MM.1S (cell line): ENCODE measurements at regions not wholly inside any gene's neighbourhood (a gene's known extent, or its start where the extent isn't known, plus 50 kb on each side); places are given as distances from the start of the nearest gene placed in this dataset.

ENCODE experiments used
- DNase-seq: peaks from one replicate; pipeline ENCODE4 v3.0.0-alpha.2; 2015
- H2AFZ ChIP-seq: fragments of 300-600 bp; sonication (generic); 2 replicates; pipeline ENCODE4 v1.6.0; 2016; ENCODE audit warnings: antibody characterized with exemption, low read length
- H3F3A ChIP-seq: fragments of 300-600 bp; sonication (generic); 2 replicates; pipeline ENCODE4 v1.6.1; 2016; ENCODE audit warnings: mild to moderate bottlenecking, antibody characterized with exemption, low read length, moderate library complexity, mixed read lengths; ENCODE audit not compliant: insufficient read depth
- H3K27ac ChIP-seq: fragments of 300-600 bp; sonication (generic); 2 replicates; pipeline ENCODE4 v1.5.1; 2016; ENCODE audit warnings: mild to moderate bottlenecking, low read length
- H3K27me3 ChIP-seq: fragments of 300-600 bp; sonication (generic); replicated peaks from 2 replicates; pipeline ENCODE4 v1.6.0; 2016; ENCODE audit warnings: low read length; ENCODE audit not compliant: insufficient read depth
- H3K36me3 ChIP-seq: fragments of 300-600 bp; sonication (generic); replicated peaks from 2 replicates; pipeline ENCODE4 v1.6.1; 2016; ENCODE audit warnings: mild to moderate bottlenecking, low read length, mixed read lengths; ENCODE audit not compliant: insufficient read depth
- H3K4me1 ChIP-seq: fragments of 300-600 bp; sonication (generic); 2 replicates; pipeline ENCODE4 v1.6.1; 2016; ENCODE audit warnings: low read length, mixed read lengths
- H3K4me2 ChIP-seq: fragments of 300-600 bp; sonication (generic); 2 replicates; pipeline ENCODE4 v1.6.0; 2016; ENCODE audit warnings: low read depth, low read length
- H3K4me3 ChIP-seq: fragments of 300-600 bp; sonication (generic); 2 replicates; pipeline ENCODE4 v1.5.1; 2016; ENCODE audit warnings: low read length, mixed read lengths
- H3K79me2 ChIP-seq: fragments of 300-600 bp; sonication (generic); 2 replicates; pipeline ENCODE4 v1.6.1; 2016; ENCODE audit warnings: mixed run types, low read length, mixed read lengths
- H3K9ac ChIP-seq: fragments of 300-600 bp; sonication (generic); 2 replicates; pipeline ENCODE4 v1.6.1; 2016; ENCODE audit warnings: low read length, mixed read lengths
- H3K9me2 ChIP-seq: fragments of 300-600 bp; sonication (generic); replicated peaks from 2 replicates; pipeline ENCODE4 v1.6.1; 2016; ENCODE audit warnings: mild to moderate bottlenecking, low read length, mixed read lengths; ENCODE audit not compliant: insufficient read depth
- H3K9me3 ChIP-seq: fragments of 300-600 bp; sonication (generic); replicated peaks from 2 replicates; pipeline ENCODE4 v1.6.1; 2016; ENCODE audit warnings: mild to moderate bottlenecking, low read length, mixed read lengths; ENCODE audit not compliant: insufficient read depth
- H4K20me1 ChIP-seq: fragments of 300-600 bp; sonication (generic); 2 replicates; pipeline ENCODE4 v1.6.1; 2016; ENCODE audit warnings: mild to moderate bottlenecking, low read length, moderate library complexity, mixed read lengths; ENCODE audit not compliant: insufficient read depth
- EZH2 ChIP-seq: fragments of 300-600 bp; sonication (generic); optimal IDR thresholded peaks from 2 replicates; pipeline ENCODE3; 2017; ENCODE audit warnings: low read depth, mild to moderate bottlenecking, antibody characterized with exemption, low read length, mixed read lengths
- EZH2phosphoT487 ChIP-seq: fragments of 300-600 bp; sonication (generic); IDR thresholded peaks from 2 replicates; pipeline ENCODE4 v1.6.1; 2018; ENCODE audit warnings: antibody characterized with exemption, low read length
- TF ChIP-seq, protein P1 (sequence below): fragments of 300-600 bp; sonication (generic); IDR thresholded peaks from 2 replicates; pipeline ENCODE4 v1.5.1; 2016; ENCODE audit warnings: antibody characterized with exemption, low read length, mixed read lengths

DNA sequence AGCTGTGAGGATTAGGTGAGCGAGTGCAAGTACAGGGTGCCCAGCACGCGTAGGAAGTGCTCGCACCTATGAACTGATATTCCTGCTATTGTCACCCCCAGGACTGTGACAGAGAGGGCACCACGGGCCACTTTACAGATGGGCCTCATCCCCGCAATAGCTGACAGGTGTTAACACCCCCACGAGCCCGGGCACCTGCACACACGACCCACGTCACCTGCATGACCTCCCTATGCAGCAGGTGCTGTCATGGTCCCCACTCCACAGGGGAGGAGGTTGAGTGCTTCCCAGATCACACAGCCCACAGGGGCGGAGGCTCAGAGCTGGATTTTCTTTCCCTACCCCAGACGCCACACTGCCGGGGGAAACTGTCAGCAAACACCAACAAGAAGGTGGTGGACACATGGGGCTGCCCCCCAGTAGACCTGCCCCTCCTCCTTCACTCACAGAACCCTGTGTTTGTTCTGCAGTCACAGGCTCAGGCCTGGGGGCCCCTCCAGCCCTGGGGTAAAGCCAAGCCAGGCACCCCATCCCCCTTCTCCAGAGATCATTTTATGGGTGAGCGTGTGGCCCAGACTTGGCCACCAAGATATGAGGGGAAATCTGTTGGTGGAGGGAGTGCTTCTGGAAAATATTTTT lies 465.5 kb downstream of the MATN1 start:
- Histone ChIP-seq H3K4me1 (no peaks in the 10 kb centered on the region), H3K4me2 (no peak overlapping the region), H3K27me3 (peaks cover 79% of the 10 kb centered on the region), H3K4me3 (no peak overlapping the region), H2AFZ (no peak overlapping the region), H3K79me2 (no peaks in the 10 kb centered on the region), H3K9ac (no peak overlapping the region), H3K27ac (no peak overlapping the region), H3K9me2 (no peaks in the 10 kb centered on the region), H4K20me1 (no peaks in the 10 kb centered on the region), H3F3A (no peaks in the 10 kb centered on the region), H3K36me3 (no peaks in the 10 kb centered on the region), H3K9me3 (no peaks in the 10 kb centered on the region)
- TF ChIP-seq, protein P1, sequence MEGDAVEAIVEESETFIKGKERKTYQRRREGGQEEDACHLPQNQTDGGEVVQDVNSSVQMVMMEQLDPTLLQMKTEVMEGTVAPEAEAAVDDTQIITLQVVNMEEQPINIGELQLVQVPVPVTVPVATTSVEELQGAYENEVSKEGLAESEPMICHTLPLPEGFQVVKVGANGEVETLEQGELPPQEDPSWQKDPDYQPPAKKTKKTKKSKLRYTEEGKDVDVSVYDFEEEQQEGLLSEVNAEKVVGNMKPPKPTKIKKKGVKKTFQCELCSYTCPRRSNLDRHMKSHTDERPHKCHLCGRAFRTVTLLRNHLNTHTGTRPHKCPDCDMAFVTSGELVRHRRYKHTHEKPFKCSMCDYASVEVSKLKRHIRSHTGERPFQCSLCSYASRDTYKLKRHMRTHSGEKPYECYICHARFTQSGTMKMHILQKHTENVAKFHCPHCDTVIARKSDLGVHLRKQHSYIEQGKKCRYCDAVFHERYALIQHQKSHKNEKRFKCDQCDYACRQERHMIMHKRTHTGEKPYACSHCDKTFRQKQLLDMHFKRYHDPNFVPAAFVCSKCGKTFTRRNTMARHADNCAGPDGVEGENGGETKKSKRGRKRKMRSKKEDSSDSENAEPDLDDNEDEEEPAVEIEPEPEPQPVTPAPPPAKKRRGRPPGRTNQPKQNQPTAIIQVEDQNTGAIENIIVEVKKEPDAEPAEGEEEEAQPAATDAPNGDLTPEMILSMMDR: no peak
- TF ChIP-seq EZH2: no peak
- TF ChIP-seq EZH2phosphoT487: no peak
- no peak for DNase-seq

DNA sequence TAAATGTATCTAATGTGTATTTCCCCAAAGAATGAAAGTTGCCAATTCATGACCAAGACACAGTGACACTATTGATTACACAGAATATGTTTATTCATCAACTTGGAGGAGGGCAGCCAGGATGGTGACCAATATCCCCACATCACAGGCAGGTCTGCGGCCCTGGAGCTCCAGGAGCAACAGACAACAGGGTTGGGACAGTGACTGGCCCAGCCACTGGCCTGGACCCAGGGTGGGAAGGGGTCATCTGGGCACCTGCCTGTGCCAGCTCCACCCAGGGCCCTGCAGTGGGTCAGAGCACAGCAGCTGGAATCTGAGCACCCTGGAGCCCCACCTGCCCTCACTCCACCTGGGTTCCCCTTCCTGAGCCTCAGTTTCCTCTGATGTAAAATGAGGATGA lies 466.1 kb downstream of the MATN1 start:
- Histone ChIP-seq H3F3A (no peaks in the 10 kb centered on the region), H3K79me2 (no peaks in the 10 kb centered on the region), H3K4me3 (no peak overlapping the region), H3K9ac (no peak overlapping the region), H3K4me2 (no peak overlapping the region), H3K36me3 (no peaks in the 10 kb centered on the region), H4K20me1 (no peaks in the 10 kb centered on the region), H3K9me2 (no peaks in the 10 kb centered on the region), H3K27me3 (peaks cover 79% of the 10 kb centered on the region), H3K27ac (no peak overlapping the region), H3K4me1 (no peaks in the 10 kb centered on the region), H3K9me3 (no peaks in the 10 kb centered on the region), H2AFZ (no peak overlapping the region)
- TF ChIP-seq, protein P1: no peak
- TF ChIP-seq EZH2 (no peak), EZH2phosphoT487 (no peak)
- DNase-seq: no peak

DNA sequence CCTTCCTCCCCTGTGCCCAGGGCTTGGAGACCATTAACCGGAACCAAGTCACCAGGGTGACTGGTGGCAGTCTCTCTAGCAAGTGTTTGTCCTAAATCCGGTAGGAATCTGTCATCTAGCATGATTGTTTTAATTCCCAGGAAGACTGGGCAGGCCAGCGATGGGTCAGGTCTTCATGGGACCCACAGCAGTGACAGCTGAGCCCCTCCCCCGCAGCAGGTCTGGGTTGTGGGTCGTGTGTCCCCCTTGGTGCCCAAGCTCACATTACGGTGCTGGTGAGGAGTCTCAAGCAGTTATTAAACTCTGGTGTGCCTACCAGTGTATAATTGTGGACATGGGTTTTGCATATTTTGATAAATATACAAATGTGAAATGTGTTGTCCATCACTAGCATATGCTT lies 466.5 kb downstream of the MATN1 start:
- Histone ChIP-seq H3K27me3 (peaks cover 79% of the 10 kb centered on the region), H3F3A (no peaks in the 10 kb centered on the region), H3K27ac (no peak overlapping the region), H3K36me3 (no peaks in the 10 kb centered on the region), H3K4me1 (no peaks in the 10 kb centered on the region), H3K9ac (no peak overlapping the region), H2AFZ (no peak overlapping the region), H3K4me3 (no peak overlapping the region), H3K9me3 (no peaks in the 10 kb centered on the region), H3K9me2 (no peaks in the 10 kb centered on the region), H3K4me2 (no peak overlapping the region), H3K79me2 (no peaks in the 10 kb centered on the region), H4K20me1 (no peaks in the 10 kb centered on the region)
- no peak for DNase-seq
- TF ChIP-seq EZH2: no peak

DNA sequence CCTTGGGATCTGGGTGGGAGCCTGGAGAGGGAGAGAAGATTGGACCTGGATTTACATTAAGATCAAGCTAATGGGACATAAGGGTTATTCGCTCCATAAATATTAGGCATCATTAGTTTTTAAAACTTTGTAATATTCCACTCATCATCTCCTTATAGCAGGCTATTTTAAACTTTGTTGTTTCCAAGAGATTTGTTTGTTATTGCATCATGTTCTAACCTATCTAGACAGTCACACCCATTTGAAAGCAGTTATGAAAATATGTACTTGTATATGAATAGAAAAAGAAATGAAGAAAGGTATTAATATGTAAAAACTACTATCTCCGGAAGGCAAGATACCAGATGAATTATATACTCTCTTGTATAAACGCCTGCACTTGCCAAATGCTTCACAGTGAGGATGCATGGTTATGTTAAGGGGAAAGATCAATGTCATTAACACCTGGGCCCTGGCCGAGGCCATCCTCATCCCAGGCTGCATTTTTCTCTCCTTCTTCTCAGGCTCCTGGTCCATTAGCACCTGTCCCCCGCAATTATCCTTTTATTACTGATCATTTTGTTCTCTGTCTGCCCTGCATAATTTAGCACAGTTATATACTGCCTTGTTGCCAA lies 468.2 kb downstream of the MATN1 start:
- no peak for DNase-seq
- Histone ChIP-seq H3K4me1 (no peaks in the 10 kb centered on the region), H4K20me1 (no peaks in the 10 kb centered on the region), H3F3A (no peaks in the 10 kb centered on the region), H3K27ac (no peak overlapping the region), H3K4me2 (no peak overlapping the region), H3K27me3 (peaks cover 83% of the 10 kb centered on the region), H3K9ac (no peak overlapping the region), H3K4me3 (no peak overlapping the region), H3K79me2 (no peaks in the 10 kb centered on the region), H3K9me2 (no peaks in the 10 kb centered on the region), H2AFZ (no peak overlapping the region), H3K9me3 (no peaks in the 10 kb centered on the region), H3K36me3 (no peaks in the 10 kb centered on the region)
- TF ChIP-seq EZH2 (no peak), EZH2phosphoT487 (no peak)
- TF ChIP-seq, protein P1: no peak
